Omental fat pad (tissue), 3 donors: ENCODE measurements at regions not wholly inside any gene's neighbourhood (a gene's known extent, or its start where the extent isn't known, plus 50 kb on each side); places are given as distances from the start of the nearest gene placed in this dataset.

Experiments
- ATAC-seq: fragments of 150-250 bp; one replicate; pipeline ENCODE4 v1.9.1; 2016; ENCODE audit warnings: mild to moderate bottlenecking, moderate library complexity; ENCODE audit not compliant: low FRiP score
- DNase-seq: peaks from one replicate; pipeline ENCODE4 v3.0.0-alpha.2; 2019; ENCODE audit warnings: low spot score
- TF ChIP-seq, protein P1 (sequence below), 3 donors: fragments of 450-650 bp; IDR thresholded peaks; one replicate each; pipeline ENCODE4 v1.5.1; 2016 to 2017; ENCODE audit warnings: antibody characterized with exemption in 3 of 3, mild to moderate bottlenecking in 3 of 3, moderate library complexity in 2 of 3

DNA sequence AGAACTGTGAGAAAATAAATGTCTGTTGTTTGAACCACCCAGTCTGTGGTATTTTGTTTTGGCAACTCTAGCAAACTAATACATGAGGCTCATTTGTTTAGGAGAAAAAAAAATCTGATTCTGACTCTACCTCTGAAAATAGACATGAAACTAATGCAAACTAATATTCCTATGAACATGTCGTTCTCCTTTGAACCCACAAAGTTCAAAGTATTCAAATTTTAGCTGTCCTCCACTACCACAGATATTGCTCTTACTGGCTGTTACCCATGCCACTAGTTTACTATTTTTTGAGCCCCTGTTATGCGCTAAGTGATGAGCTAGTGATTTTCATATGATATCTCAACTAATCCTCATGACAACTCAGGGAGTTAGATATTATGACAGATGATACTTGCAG, 58.8 kb upstream of the ZNF804B start:
- TF ChIP-seq, protein P1, sequence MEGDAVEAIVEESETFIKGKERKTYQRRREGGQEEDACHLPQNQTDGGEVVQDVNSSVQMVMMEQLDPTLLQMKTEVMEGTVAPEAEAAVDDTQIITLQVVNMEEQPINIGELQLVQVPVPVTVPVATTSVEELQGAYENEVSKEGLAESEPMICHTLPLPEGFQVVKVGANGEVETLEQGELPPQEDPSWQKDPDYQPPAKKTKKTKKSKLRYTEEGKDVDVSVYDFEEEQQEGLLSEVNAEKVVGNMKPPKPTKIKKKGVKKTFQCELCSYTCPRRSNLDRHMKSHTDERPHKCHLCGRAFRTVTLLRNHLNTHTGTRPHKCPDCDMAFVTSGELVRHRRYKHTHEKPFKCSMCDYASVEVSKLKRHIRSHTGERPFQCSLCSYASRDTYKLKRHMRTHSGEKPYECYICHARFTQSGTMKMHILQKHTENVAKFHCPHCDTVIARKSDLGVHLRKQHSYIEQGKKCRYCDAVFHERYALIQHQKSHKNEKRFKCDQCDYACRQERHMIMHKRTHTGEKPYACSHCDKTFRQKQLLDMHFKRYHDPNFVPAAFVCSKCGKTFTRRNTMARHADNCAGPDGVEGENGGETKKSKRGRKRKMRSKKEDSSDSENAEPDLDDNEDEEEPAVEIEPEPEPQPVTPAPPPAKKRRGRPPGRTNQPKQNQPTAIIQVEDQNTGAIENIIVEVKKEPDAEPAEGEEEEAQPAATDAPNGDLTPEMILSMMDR (IDR thresholded peaks at IDR 0.05) = no peak
- DNase-seq = no peak
- ATAC-seq = no peak

DNA sequence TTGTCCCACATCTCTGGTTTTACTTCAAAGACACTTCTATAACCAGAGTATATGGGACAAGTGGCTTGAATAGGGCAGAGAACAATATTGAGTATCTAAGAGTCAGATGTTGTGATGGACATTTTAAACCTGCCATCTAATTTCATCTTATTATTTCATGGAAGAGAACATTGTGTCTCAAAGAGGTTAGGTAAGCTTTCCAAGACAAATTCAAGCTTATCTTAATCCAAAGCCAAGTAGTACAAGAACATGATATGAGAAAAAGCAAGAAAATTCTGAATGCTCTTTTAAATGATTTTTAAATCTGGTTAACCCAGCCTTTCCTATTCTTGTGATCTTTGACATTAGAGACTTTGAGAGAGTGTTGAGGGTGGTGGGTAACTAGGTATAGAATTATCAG, 65.3 kb upstream of the ZNF804B start:
- no peak for DNase-seq

DNA sequence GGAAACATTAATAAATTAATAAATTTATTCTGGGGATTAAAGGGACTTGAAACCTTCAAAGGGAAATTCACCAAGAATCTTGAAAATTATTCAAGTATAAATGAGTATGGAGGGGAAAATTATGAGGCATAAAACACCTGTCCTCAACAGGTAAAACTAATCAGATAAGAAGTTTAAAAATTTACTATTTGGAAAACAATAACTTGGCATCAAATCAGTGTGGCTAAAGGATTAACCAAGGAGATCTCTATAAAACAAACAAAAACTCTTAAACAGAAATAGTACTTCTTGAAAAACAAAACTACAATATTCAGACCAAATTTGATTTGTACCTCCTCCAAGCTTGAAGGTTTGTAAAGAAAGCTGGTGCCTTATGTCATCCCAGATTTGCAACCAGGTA, 66.4 kb upstream of the ZNF804B start:
- TF ChIP-seq, protein P1 (IDR thresholded peaks at IDR 0.05) = no peak
- no peak for DNase-seq
- ATAC-seq = no peak

More for the DNA sequence above, 65.3 kb upstream of the ZNF804B start:
- TF ChIP-seq, protein P1 (IDR thresholded peaks at IDR 0.05) = no peak
- ATAC-seq = no peak

DNA sequence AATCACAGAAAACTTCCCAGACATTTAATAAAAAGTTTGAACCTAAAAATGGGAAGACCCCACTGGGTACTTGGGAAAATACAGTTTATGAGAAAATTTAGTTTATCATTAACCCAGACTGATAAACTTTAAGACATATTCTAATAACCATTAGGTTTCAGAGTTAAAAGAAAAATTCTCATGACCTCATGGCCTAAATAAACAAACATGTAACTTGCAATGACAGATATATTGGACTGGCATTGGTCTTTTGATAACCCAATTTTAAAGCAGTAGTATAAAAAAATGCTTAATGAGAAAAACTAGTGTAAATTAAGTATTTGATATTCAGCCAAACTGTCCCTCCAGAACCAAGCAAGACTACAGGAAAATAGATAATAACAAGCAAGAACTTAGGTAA, 67.0 kb upstream of the ZNF804B start:
- no peak for ATAC-seq
- DNase-seq = no peak
- TF ChIP-seq, protein P1 (IDR thresholded peaks at IDR 0.05) = no peak

DNA sequence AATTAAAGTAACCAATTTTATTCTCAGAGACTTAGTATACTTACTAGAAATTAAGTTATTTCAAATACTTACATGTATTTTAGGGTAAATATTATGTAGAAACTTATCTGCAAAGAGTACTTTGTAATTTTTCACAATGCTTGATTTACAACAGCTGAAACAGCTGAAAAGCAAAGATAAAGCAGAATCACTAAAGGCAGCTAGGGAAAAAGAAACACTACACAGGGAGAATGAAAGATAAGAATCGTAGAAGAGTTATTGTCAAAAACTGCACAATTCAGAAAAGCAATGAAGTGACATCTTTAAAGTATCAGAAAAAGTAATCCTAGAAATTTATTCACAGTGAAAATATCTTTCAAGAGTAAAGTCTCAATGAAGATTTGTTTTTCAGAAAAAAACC, 69.7 kb upstream of the ZNF804B start:
- no peak for DNase-seq
- no peak for ATAC-seq
- TF ChIP-seq, protein P1 (IDR thresholded peaks at IDR 0.05) = no peak

DNA sequence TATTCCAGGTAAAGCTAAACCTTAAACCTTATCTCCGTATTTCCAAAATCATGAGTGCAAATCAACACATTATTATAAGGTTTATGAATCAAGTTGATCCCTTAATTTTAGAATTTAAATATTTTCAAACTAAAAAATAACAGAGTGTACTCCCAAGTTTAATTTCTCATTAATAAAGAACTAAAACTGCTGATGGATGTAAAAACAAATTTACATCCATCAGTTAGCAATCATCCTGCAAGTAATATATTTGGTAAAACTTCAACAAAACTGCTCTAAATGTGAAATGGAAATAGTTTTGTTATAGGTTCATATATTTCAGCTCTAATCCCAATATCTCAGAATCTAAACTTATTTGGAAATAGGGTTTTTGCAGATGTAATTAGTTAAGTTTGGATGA, 71.3 kb upstream of the ZNF804B start:
- ATAC-seq = no peak
- no peak for DNase-seq
- TF ChIP-seq, protein P1 (IDR thresholded peaks at IDR 0.05) = no peak

DNA sequence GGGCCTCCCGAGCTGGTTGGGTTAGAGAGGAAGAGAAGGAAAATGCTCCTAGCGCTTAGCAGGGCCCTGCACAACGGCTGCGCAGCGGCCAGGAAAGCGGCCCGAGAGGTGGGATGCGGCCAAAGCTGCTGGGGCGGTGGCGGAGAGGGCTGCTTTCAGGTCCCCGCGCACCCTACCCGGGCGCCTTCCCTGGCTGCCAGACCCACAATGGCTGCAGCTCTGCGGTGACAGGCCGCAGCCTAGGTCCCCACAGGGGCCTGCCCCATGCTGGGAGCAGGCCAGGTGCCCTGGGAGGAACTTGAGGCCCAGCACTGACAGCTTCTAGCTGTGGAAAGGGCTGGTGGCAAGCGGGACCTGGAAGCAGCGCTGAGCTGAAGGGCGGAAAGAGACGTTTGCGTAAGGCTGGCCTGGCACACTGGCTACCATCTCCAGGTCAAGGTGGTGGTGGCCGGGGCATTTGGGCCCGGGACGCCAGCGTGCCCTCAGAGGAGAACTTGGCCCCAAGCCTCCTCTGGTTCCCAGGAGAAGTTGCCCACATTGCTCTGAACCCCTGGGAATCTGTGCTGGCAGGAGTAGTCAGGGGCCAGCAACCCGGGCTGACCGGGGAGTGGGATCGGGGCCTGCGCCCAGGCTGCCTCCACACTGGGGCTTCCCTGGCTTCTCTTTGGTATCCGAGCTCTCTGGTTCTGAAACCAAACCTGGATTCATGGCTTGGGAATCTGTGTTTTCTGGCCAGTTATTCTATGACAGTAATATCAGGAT, 72.9 kb upstream of the ZNF804B start:
- no peak for ATAC-seq
- TF ChIP-seq, protein P1 (IDR thresholded peaks at IDR 0.05) = no peak
- no peak for DNase-seq
